Upper lobe of right lung (tissue), 1 donor: ENCODE measurements at regions not wholly inside any gene's neighbourhood (a gene's known extent, or its start where the extent isn't known, plus 50 kb on each side); places are given as distances from the start of the nearest gene placed in this dataset.

Experiments
- ATAC-seq: fragments of 200-7000 bp; cut with Tn5 transposase; one replicate; pipeline ENCODE4 v1.9.1; 2020; ENCODE audit warnings: mild to moderate bottlenecking, moderate library complexity
- DNase-seq: peaks from one replicate; pipeline ENCODE4 v3.0.0-alpha.2; 2020
- H3K27ac ChIP-seq: fragments of 200-600 bp; one replicate; pipeline ENCODE4 v1.8.0; 2022
- H3K27me3 ChIP-seq: fragments of 200-600 bp; one replicate; pipeline ENCODE4 v1.8.0; 2022; ENCODE audit warnings: mild to moderate bottlenecking
- H3K36me3 ChIP-seq: fragments of 200-600 bp; one replicate; pipeline ENCODE4 v1.8.0; 2022
- H3K4me1 ChIP-seq: fragments of 200-600 bp; one replicate; pipeline ENCODE4 v1.8.0; 2022
- H3K4me3 ChIP-seq: fragments of 200-600 bp; one replicate; pipeline ENCODE4 v1.8.0; 2022; ENCODE audit warnings: mild to moderate bottlenecking
- H3K9me3 ChIP-seq: fragments of 200-600 bp; one replicate; pipeline ENCODE4 v1.8.0; 2022
- CTCF ChIP-seq: fragments of 200-600 bp; IDR thresholded peaks from one replicate; pipeline ENCODE4 v1.8.0; 2022; ENCODE audit warnings: antibody characterized with exemption
- intact Hi-C: fragments of 100-400 bp; cut with DNase I; formaldehyde crosslinking; loops from one replicate; pipeline ENCODE4 v1.11.0; 2022
- donor health status: DM: no; HTN: yes; CAD: no; lungs with severe emphysema.

DNA sequence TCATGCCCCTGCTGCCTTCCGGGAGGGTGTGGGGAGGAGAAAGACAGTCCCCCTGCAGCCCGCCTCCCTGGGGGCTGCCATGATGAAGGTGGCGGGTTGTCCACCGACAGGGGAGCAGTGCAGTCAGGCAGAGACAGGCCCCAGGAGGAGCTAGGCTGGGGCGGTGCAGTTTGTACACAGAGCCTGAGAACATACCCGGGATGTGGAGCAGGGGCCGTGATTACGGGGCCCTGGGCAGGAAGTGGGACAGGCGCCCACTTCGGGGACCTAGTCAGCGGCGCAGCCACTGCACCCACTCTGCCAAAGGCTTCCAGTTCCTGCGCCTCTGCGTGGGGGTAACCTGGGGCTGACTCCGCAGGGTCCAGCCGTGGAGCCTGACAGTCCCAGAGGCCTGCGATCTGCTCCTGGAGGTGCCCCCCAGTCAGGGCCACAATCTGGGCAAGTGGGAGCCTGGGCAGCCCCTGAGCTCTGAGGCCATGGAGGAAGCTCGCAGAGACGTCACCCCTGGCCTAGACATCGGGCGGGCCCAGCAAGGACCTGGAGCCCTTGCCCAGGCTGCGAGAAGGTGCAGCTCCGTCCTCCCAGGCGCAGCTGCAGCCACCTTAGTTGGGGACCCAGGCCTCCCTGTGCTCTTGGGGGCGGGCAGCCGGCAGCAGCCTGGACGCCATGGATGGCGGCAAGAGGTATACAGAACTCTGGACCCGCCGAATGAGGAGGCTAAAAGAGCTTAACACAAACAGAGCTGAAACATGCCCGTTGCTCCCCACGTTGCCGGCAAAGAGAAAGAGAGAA is 1356.8 kb downstream of the XPNPEP1 start:
- no peak overlapping the region for H3K4me3 ChIP-seq
- H3K4me1 ChIP-seq, result no peaks in the 10 kb centered on the region
- H3K27me3 ChIP-seq, result no peaks in the 10 kb centered on the region
- no peak for TF ChIP-seq CTCF
- H3K36me3 ChIP-seq, result no peaks in the 10 kb centered on the region
- H3K27ac ChIP-seq, result no peak overlapping the region
- DNase-seq (peak; percentile 50), ATAC-seq (peak; percentile 40)
- intact Hi-C loops, result no loop called here
- H3K9me3 ChIP-seq, result no peaks in the 10 kb centered on the region

DNA sequence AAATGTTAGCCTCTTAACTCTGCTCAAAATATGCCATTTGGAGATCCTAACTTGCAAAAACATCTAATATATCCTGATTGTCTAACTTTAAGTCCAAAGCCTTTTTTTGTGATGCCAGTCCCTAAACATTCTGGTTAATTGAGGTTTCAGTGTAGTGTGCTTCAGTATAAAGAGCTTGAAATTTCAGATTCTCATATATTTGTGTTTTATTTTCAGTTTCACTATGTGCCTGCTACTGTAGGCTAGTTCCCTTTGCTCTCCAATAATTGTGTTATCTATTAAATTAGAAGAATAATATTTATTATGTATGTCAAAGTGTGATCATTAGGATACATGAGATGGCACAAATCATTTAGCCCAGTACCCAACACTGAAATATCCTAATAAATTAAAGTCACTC is 1361.2 kb downstream of the XPNPEP1 start:
- no peaks in the 10 kb centered on the region for H3K27me3 ChIP-seq
- TF ChIP-seq CTCF, result no peak
- H3K9me3 ChIP-seq, result no peaks in the 10 kb centered on the region
- intact Hi-C loops, result no loop called here
- no peak for DNase-seq
- no peak for ATAC-seq
- no peak overlapping the region for H3K4me3 ChIP-seq
- H3K4me1 ChIP-seq, result no peaks in the 10 kb centered on the region
- no peaks in the 10 kb centered on the region for H3K36me3 ChIP-seq
- H3K27ac ChIP-seq, result no peak overlapping the region

- intact Hi-C loops, result no loop called here
- DNase-seq, result no peak
- Histone ChIP-seq H3K27me3 (no peaks in the 10 kb centered on the region), H3K9me3 (no peaks in the 10 kb centered on the region), H3K36me3 (no peaks in the 10 kb centered on the region), H3K4me1 (no peaks in the 10 kb centered on the region), H3K27ac (no peak overlapping the region), H3K4me3 (no peak overlapping the region)
- no peak for TF ChIP-seq CTCF
- no peak for ATAC-seq
These were observed 1361.7 kb downstream of the XPNPEP1 start for GRCh38 chr10:108561649-108562048.

DNA sequence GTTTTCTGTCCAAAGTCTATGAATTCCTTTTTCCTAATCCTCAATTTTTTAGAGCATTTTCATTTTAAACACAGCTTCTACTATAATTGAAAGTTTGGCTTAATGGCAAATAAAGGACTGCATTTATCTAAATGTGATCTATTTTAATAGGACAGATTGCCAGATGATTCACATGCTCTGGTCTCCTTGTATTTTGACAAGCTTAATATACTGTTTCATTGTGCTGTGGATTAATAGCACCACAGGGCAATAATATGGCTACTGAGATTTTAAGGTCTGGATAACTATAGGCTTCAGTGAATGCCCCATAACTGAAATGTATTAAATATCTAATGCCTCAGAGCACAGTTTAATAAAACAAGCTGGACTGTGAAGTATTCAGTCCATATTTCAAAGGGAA is 1362.8 kb downstream of the XPNPEP1 start:
- Histone ChIP-seq H3K9me3 (no peaks in the 10 kb centered on the region), H3K4me3 (no peak overlapping the region), H3K36me3 (no peaks in the 10 kb centered on the region), H3K4me1 (no peaks in the 10 kb centered on the region), H3K27ac (no peak overlapping the region), H3K27me3 (no peaks in the 10 kb centered on the region)
- DNase-seq, result no peak
- no peak for TF ChIP-seq CTCF
- intact Hi-C loops, result no loop called here
- ATAC-seq, result no peak

GRCh38 chr10:108556186-108556585 is 1367.1 kb downstream of the XPNPEP1 start:
- H3K27me3 ChIP-seq, result no peaks in the 10 kb centered on the region
- intact Hi-C loops, result no loop called here
- no peaks in the 10 kb centered on the region for H3K9me3 ChIP-seq
- ATAC-seq, result no peak
- DNase-seq, result no peak
- no peak for TF ChIP-seq CTCF
- H3K4me3 ChIP-seq, result no peak overlapping the region
- H3K27ac ChIP-seq, result no peak overlapping the region
- no peaks in the 10 kb centered on the region for H3K4me1 ChIP-seq
- no peaks in the 10 kb centered on the region for H3K36me3 ChIP-seq

DNA sequence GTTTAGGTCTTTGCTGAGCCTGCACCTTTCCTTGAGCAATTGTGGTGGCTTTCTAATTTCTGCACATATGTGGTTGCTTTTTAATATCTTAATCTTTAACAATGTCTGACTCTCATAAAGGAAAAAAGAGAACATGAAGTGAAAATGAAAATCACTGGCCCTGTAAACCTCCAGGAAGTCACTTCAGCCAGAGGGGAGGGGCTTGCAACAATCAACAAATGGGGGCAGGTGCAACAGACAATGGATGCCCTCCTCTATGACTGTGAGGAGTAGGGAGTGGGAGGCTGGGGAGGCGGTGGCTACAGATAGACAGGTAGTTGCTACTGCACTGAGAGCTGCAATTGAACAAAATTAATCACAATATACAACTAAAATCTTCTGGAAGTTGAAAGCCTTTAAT is 1377.4 kb downstream of the XPNPEP1 start:
- TF ChIP-seq CTCF, result no peak
- intact Hi-C loops, result no loop called here
- DNase-seq (no peak), ATAC-seq (no peak)
- H3K27ac ChIP-seq, result no peak overlapping the region
- no peaks in the 10 kb centered on the region for H3K36me3 ChIP-seq
- H3K4me1 ChIP-seq, result no peaks in the 10 kb centered on the region
- H3K9me3 ChIP-seq, result no peaks in the 10 kb centered on the region
- no peaks in the 10 kb centered on the region for H3K27me3 ChIP-seq
- H3K4me3 ChIP-seq, result no peak overlapping the region
